ENCODE measurements at regions not wholly inside any gene's neighbourhood (a gene's known extent, or its start where the extent isn't known, plus 50 kb on each side); places are given as distances from the start of the nearest gene placed in this dataset.

DNA sequence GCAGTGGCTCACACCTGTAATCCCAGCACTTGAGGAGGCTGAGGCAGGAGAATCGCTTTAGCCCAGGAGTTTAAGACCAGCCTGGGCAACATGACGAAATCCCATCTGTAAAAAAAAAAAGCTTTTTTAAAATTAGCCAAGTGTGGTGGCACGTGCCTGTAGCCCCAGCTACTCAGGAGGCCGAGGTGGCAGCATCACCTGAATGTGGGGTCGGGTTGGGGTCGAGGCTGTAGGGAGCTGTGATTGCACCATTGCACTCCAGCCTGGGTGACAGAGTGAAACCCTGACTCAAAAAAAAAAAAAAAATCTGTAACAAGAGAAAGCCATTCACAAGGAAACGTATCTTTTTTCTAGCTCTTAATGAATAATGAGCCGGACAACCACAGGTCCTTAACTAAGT lies 74.7 kb upstream of the DLG1 start:
- H3K9me3 ChIP-seq (replicated peaks; ENCODE audit: control insufficient read depth, low read depth, low read length) = no peaks in the 10 kb centered on the region
- no peaks in the 10 kb centered on the region for H3K36me3 ChIP-seq (ENCODE audit: control insufficient read depth, insufficient read depth, low read length)
- H3K27me3 ChIP-seq (ENCODE audit: control insufficient read depth, insufficient read depth, low read length) = no peaks in the 10 kb centered on the region
- no peak overlapping the region for H3K4me3 ChIP-seq (ENCODE audit: low read length)
- WGBS (ENCODE audit: insufficient coverage) = 83% methylated on average over 8 of the region's 8 CpGs
- no peak for DNase-seq
- no peak overlapping the region for H3K27ac ChIP-seq (ENCODE audit: low read length)
- peaks cover 41% of the 10 kb centered on the region for H3K4me1 ChIP-seq (ENCODE audit: control insufficient read depth, insufficient read depth, low read length)

DNA sequence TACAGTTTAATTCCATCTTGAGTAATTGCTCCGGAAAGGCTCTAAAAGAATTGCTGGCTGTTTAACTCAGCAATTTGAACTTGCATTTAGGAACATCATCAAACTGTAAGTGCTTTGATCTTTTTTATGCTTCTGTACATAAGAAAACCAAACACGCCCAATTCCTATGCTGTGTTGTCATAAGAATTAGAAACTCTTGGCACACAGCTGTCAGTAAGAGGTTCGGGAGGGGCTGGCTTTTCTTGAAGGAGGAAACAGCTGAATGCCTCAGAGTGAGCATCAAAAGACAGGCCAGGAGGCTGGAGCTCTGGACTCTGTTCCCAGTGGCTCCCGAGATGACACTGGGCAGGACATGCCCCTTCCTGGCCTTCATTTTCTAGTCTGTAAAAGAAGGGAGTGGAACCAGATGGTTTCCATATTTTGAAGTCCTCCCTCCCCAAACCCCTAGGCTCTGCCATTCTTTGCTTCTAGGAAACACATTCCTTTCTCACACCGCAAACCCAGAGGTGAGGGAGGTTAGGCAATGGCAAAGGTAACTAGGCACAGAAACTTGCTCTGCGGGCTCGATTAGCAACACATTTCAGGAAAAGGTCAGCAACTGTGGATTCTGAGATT lies 73.7 kb upstream of the DLG1 start:
- Histone ChIP-seq H3K27ac (ENCODE audit: low read length) (peak overlapping the region; percentile 42), H3K4me3 (ENCODE audit: low read length) (no peak overlapping the region), H3K36me3 (ENCODE audit: control insufficient read depth, insufficient read depth, low read length) (no peaks in the 10 kb centered on the region), H3K4me1 (ENCODE audit: control insufficient read depth, insufficient read depth, low read length) (peaks cover 45% of the 10 kb centered on the region), H3K9me3 (replicated peaks; ENCODE audit: control insufficient read depth, low read depth, low read length) (no peaks in the 10 kb centered on the region), H3K27me3 (ENCODE audit: control insufficient read depth, insufficient read depth, low read length) (no peaks in the 10 kb centered on the region)
- peak; percentile 87 for DNase-seq
- WGBS (ENCODE audit: insufficient coverage) = 23% methylated on average over 4 of the region's 7 CpGs

DNA sequence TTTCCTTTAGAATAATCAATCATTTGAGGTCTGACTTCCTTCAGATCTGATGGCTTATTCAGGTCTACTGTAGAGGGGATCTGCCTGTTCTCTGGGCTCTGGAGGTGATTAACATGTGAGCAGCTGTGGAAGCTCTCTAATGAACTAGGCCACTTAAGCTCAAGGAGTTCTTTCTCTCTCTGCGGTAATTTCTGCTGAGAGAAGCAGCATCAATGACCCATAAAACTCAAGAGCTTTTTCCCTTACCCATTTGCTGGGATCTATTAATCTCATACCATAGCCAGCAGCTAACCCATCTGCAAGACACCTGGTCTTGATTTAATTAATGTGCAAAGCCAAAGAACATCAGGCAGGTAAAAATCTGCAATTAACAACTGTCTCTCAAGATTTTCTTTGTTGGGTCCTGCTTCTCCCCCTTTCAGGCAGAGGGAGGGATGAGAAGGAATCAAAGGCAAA lies 73.2 kb upstream of the DLG1 start:
- peaks cover 51% of the 10 kb centered on the region for H3K4me1 ChIP-seq (ENCODE audit: control insufficient read depth, insufficient read depth, low read length)
- no peak for DNase-seq
- H3K9me3 ChIP-seq (replicated peaks; ENCODE audit: control insufficient read depth, low read depth, low read length) = no peaks in the 10 kb centered on the region
- H3K27ac ChIP-seq (ENCODE audit: low read length) = no peak overlapping the region
- H3K27me3 ChIP-seq (ENCODE audit: control insufficient read depth, insufficient read depth, low read length) = no peaks in the 10 kb centered on the region
- WGBS (ENCODE audit: insufficient coverage) = 44% methylated on average over 1 of the region's 1 CpG
- no peaks in the 10 kb centered on the region for H3K36me3 ChIP-seq (ENCODE audit: control insufficient read depth, insufficient read depth, low read length)
- H3K4me3 ChIP-seq (ENCODE audit: low read length) = no peak overlapping the region

DNA sequence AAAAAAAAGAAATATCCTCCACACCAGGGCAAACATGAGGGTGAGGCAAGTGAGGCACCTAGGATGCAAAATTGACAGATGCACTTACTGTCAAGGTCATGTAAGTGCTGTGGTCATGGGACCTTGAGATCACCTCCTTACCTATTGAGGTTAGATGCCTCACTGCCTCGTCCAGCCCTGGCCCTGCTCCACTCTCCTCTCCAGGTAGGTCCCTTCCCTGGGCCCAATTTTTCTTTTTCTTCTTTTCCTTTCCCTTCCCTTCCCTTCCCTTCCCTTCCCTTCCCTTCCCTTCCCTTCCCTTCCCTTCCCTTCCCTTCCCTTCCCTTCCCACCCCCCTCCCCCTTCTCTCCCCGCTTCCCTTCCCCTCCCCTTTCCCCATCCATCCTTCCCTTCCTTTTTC lies 71.1 kb upstream of the DLG1 start:
- H3K27ac ChIP-seq (ENCODE audit: low read length) = no peak overlapping the region
- H3K27me3 ChIP-seq (ENCODE audit: control insufficient read depth, insufficient read depth, low read length) = no peaks in the 10 kb centered on the region
- no peak overlapping the region for H3K4me3 ChIP-seq (ENCODE audit: low read length)
- H3K4me1 ChIP-seq (ENCODE audit: control insufficient read depth, insufficient read depth, low read length) = peaks cover 65% of the 10 kb centered on the region
- WGBS (ENCODE audit: insufficient coverage) = no CpG with 5 or more reads among the region's 2 CpGs
- H3K36me3 ChIP-seq (ENCODE audit: control insufficient read depth, insufficient read depth, low read length) = no peaks in the 10 kb centered on the region
- H3K9me3 ChIP-seq (replicated peaks; ENCODE audit: control insufficient read depth, low read depth, low read length) = no peaks in the 10 kb centered on the region
- DNase-seq = no peak

DNA sequence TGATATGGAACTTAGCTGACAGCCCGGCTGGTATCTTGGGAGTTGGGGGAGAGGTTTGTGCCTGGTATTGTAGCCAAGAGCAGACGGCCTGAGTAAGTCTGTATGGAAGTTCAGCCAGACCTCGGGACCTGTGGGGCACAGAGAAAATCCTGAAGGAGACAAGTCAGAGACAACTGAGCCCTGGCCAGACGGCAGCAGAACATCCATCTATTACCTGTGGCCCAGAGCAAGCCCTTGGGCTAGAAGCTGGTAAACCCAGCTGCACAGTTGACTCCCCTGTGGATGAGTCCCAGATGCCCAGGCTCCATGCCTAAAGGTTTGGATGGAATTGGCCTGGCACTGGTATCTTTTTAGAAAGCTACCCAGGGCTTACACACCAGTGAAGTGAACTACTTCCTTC lies 70.4 kb upstream of the DLG1 start:
- no peaks in the 10 kb centered on the region for H3K27me3 ChIP-seq (ENCODE audit: control insufficient read depth, insufficient read depth, low read length)
- peaks cover 68% of the 10 kb centered on the region for H3K4me1 ChIP-seq (ENCODE audit: control insufficient read depth, insufficient read depth, low read length)
- H3K27ac ChIP-seq (ENCODE audit: low read length) = no peak overlapping the region
- no peaks in the 10 kb centered on the region for H3K9me3 ChIP-seq (replicated peaks; ENCODE audit: control insufficient read depth, low read depth, low read length)
- no peak overlapping the region for H3K4me3 ChIP-seq (ENCODE audit: low read length)
- WGBS (ENCODE audit: insufficient coverage) = 54% methylated on average over 4 of the region's 4 CpGs
- H3K36me3 ChIP-seq (ENCODE audit: control insufficient read depth, insufficient read depth, low read length) = no peaks in the 10 kb centered on the region
- no peak for DNase-seq

DNA sequence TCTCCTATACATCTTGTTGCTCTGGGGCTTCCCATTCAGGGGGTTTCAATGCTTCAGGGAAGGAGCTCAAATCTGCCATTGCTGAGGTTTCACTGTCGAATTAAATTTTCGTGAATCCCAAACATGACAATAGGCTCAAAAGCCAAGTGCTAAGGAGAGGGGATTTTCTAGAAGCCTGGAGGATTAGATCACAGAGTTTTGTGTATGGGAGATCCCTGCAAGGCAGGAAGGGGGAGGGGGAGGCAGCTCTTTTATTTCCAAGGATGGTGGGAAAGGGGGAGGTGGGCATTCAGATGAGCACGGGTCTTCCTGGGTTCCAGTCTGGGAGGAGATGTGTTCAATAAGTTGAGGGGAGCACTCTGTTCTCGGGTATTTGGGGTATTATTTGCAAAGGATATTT lies 69.9 kb upstream of the DLG1 start:
- H3K4me1 ChIP-seq (ENCODE audit: control insufficient read depth, insufficient read depth, low read length) = peaks cover 68% of the 10 kb centered on the region
- no peaks in the 10 kb centered on the region for H3K9me3 ChIP-seq (replicated peaks; ENCODE audit: control insufficient read depth, low read depth, low read length)
- no peak for DNase-seq
- H3K27ac ChIP-seq (ENCODE audit: low read length) = no peak overlapping the region
- no peak overlapping the region for H3K4me3 ChIP-seq (ENCODE audit: low read length)
- 40% methylated on average over 4 of the region's 4 CpGs for WGBS (ENCODE audit: insufficient coverage)
- H3K36me3 ChIP-seq (ENCODE audit: control insufficient read depth, insufficient read depth, low read length) = no peaks in the 10 kb centered on the region
- H3K27me3 ChIP-seq (ENCODE audit: control insufficient read depth, insufficient read depth, low read length) = no peaks in the 10 kb centered on the region

DNA sequence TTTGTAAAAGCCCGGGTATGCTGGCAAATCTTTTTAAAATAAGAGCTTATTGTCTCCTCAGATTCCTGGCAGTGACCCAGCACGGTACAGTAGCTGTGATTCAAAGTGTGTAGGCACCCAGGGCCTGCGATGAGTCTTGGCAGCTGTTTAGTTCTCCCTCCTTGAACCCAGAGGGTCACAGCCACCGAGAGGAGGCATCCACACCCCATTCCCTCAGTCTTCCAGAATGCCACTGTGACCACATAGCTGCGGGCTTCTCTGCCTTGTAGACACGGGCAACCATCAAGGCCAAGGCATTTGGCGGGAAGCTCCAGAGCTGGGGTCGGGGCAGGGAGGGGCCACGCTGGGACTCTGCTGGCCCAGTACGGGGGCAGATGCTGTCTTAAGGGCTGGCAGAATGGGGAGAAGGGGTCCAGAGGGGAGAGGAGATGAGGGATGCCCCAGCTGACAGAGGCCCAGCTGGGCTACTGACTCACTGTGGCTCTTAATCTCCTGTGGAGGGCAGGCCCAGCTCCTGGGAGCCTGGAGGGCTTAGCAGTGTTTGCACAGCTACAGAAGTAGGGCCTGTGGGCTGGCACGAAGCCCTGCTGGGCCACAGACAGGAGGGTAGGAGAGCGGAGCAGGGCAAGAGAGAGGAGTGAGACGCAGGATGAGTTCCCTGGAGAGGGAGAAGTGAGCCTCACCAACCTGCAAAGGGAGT lies 68.8 kb upstream of the DLG1 start:
- DNase-seq = peak; percentile 34
- H3K4me1 ChIP-seq (ENCODE audit: control insufficient read depth, insufficient read depth, low read length) = peaks cover 65% of the 10 kb centered on the region
- H3K36me3 ChIP-seq (ENCODE audit: control insufficient read depth, insufficient read depth, low read length) = no peaks in the 10 kb centered on the region
- H3K4me3 ChIP-seq (ENCODE audit: low read length) = no peak overlapping the region
- 70% methylated on average over 12 of the region's 13 CpGs for WGBS (ENCODE audit: insufficient coverage)
- H3K27ac ChIP-seq (ENCODE audit: low read length) = no peak overlapping the region
- H3K27me3 ChIP-seq (ENCODE audit: control insufficient read depth, insufficient read depth, low read length) = no peaks in the 10 kb centered on the region
- H3K9me3 ChIP-seq (replicated peaks; ENCODE audit: control insufficient read depth, low read depth, low read length) = no peaks in the 10 kb centered on the region

DNA sequence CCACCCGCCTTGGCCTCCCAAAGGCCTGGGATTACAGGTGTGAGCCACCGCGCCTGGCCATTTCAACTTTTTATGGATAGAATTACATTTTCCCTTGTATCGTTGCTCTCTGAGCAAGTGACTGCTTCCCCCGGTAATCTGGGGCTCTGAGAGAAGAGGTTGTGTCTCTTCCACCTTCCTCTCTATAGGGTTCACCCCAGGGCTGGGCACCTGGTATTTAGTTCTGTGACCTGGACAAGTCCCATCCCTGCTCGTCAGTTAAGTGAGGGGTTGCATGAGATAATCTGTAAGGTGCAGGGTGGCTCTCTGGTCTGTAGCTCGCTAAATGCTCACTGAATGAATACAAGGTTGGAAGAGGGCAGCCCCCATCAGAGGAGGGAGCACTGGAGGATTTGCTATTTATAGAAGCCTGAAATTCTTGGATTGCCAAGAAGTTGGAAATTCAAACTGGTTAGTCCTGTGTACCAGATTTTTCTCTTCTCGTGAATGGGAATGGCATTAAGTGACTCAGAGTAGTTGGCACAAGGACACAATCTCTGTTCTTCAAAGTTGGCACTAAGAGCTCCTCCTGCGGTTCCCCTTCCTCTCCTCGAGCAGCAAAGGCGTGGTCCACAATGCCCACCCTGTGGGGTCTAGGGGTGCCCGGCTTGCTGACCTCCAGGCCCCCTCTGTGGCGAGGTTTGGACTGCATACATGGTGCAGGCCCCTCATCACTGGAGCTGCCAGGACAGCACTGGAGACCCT lies 68.1 kb upstream of the DLG1 start:
- no peak overlapping the region for H3K27ac ChIP-seq (ENCODE audit: low read length)
- H3K36me3 ChIP-seq (ENCODE audit: control insufficient read depth, insufficient read depth, low read length) = no peaks in the 10 kb centered on the region
- no peaks in the 10 kb centered on the region for H3K27me3 ChIP-seq (ENCODE audit: control insufficient read depth, insufficient read depth, low read length)
- peaks cover 57% of the 10 kb centered on the region for H3K4me1 ChIP-seq (ENCODE audit: control insufficient read depth, insufficient read depth, low read length)
- DNase-seq = peak; percentile 66
- 78% methylated on average over 7 of the region's 13 CpGs for WGBS (ENCODE audit: insufficient coverage)
- H3K9me3 ChIP-seq (replicated peaks; ENCODE audit: control insufficient read depth, low read depth, low read length) = no peaks in the 10 kb centered on the region
- no peak overlapping the region for H3K4me3 ChIP-seq (ENCODE audit: low read length)

DNA sequence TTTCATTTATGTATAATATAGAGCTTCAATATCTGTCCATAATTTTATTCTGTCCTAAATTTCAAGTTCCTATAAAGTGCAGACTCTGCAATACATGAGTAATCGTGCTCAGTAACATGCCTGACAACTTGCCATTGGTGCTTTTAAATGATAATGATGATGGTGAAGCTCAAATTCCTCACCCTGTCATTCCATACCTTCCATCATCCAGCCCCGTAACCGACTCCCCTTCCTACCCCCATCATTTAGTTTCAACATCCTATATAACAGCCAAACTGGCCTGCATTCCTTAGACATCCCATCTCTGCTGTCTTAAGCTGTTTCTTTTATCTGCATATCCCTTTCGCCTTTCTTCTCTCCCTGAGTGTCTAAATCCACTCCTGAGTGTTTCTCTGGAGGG lies 67.2 kb upstream of the DLG1 start:
- Histone ChIP-seq H3K27me3 (ENCODE audit: control insufficient read depth, insufficient read depth, low read length) (no peaks in the 10 kb centered on the region), H3K4me3 (ENCODE audit: low read length) (no peak overlapping the region), H3K36me3 (ENCODE audit: control insufficient read depth, insufficient read depth, low read length) (no peaks in the 10 kb centered on the region), H3K9me3 (replicated peaks; ENCODE audit: control insufficient read depth, low read depth, low read length) (peaks cover 3% of the 10 kb centered on the region), H3K4me1 (ENCODE audit: control insufficient read depth, insufficient read depth, low read length) (peaks cover 51% of the 10 kb centered on the region), H3K27ac (ENCODE audit: low read length) (no peak overlapping the region)
- WGBS (ENCODE audit: insufficient coverage) = 67% methylated on average over 3 of the region's 4 CpGs
- DNase-seq = no peak

DNA sequence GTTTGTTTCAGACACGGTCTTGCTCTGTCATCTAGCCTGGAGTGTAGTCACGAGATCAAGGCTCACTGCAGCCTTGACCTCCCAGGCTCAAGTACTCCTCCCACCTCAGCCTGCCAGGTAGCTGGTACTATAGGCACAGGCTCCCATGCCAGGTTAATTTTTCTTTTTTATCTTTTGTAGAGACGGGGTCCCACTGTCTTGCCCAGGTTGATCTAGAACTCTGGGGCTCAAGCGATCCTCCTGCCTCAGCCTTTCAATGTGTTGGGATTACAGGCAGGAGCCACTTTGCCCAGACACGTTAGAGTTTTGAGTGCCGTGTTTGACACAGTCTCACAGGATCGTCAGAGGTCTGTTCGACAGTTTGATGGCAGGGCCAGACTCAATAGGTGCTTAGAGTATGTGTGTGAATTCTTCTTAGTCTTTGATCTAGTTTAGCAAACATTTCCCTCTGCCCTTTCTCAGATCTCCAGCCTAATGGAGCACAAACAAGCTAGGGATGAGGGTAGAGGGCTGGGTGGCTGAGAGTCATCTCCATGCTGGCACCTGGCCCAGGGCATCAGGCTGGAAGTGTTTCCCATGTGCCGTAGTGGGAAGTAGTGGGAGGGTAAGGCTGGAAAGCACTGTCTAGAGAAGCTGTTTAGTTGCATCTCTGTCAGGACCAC lies 66.1 kb upstream of the DLG1 start:
- Histone ChIP-seq H3K4me3 (ENCODE audit: low read length) (no peak overlapping the region), H3K4me1 (ENCODE audit: control insufficient read depth, insufficient read depth, low read length) (peaks cover 42% of the 10 kb centered on the region), H3K36me3 (ENCODE audit: control insufficient read depth, insufficient read depth, low read length) (no peaks in the 10 kb centered on the region), H3K27ac (ENCODE audit: low read length) (no peak overlapping the region), H3K27me3 (ENCODE audit: control insufficient read depth, insufficient read depth, low read length) (no peaks in the 10 kb centered on the region), H3K9me3 (replicated peaks; ENCODE audit: control insufficient read depth, low read depth, low read length) (peaks cover 9% of the 10 kb centered on the region)
- no peak for DNase-seq
- 55% methylated on average over 6 of the region's 9 CpGs for WGBS (ENCODE audit: insufficient coverage)

All from muscle of leg (tissue), 3 donors.